GM19467 (cell line): ENCODE measurements at regions not wholly inside any gene's neighbourhood (a gene's known extent, or its start where the extent isn't known, plus 50 kb on each side); places are given as distances from the start of the nearest gene placed in this dataset.

Source experiments
- ATAC-seq: cut with Tn5 transposase; IDR thresholded peaks from one replicate; pipeline ENCODE4 v1.9.1; 2021; ENCODE audit warnings: mild to moderate bottlenecking, moderate library complexity; ENCODE audit not compliant: unreplicated experiment

- ATAC-seq, result no peak
Observed at GRCh38 chrX:20438871-20439526, 172.3 kb upstream of the RPS6KA3 start.

DNA sequence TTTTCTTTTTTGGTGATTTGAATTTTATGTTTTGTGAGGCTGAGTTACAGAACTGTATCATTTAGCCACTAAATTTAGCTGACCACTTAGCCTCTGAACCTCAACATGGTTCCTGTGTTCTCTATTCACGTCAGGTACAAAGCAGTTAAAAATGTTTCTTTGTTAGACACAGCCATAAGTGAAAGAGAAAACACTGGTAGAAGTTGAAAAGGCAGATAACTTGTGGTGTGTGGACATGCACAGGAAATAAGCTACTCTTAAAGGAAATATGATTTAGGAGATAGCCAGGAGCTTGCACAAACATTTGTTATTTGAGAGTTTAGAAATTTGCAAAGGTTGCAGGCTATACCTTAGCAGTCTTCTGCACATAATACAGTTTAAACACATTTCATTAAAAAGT, 171.0 kb upstream of the RPS6KA3 start:
- no peak for ATAC-seq

GRCh38 chrX:20435913-20436312, 169.2 kb upstream of the RPS6KA3 start:
- ATAC-seq, result no peak

GRCh38 chrX:20434986-20435385, 168.3 kb upstream of the RPS6KA3 start:
- no peak for ATAC-seq

- no peak for ATAC-seq
Observed at GRCh38 chrX:20433388-20433775, 166.7 kb upstream of the RPS6KA3 start.

- no peak for ATAC-seq
Observed at GRCh38 chrX:20432746-20433387, 166.2 kb upstream of the RPS6KA3 start.

DNA sequence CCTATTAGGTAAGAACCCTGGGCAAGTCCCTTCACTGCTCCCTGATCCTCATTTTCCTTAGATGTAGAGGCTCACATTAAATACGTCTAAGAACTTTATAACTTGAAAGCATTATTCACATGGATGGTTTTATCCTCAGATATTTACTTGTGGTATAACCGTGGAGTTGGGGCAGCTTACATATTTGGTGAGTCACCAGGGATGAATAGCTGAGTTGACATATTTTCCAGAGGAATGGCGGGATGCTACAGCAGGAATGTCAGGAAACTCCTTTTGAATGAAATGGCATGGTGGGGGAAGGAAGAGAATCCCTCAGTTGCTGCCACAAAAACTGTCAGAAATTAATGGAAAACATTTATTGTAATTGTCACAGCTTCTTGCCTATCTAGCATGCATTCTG, 165.3 kb upstream of the RPS6KA3 start:
- no peak for ATAC-seq

GRCh38 chrX:20431486-20431885, 164.8 kb upstream of the RPS6KA3 start:
- no peak for ATAC-seq

DNA sequence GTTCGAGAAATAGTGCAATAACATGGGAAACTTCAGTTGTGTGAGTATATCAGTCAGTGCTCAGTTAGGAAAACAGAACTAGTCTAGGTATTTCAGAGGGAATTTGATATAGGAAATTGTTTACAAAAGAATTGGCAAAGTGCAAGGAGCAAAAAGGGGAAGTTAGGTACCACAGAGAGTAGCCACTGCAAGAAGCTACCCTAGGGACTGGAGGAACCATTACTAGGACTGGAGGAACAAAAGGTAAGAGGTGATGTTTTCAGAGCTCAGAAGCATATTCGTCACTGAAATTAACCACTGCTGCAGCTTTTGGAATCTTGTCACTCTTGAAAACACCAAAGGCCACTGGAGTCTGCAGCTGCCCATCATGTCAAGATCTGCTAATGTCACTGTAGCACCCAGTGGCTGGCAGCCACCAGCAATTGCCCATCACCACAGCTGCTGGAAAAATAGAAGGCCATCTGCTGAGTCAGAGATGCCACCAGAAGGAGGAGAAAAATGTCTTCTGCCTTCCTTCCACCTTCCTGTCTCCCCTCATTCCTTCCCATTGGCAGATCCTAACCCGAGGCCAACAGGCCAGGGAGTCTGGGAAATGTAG, 160.6 kb upstream of the RPS6KA3 start:
- ATAC-seq, result no peak

GRCh38 chrX:20421697-20422096, 155.0 kb upstream of the RPS6KA3 start:
- no peak for ATAC-seq

DNA sequence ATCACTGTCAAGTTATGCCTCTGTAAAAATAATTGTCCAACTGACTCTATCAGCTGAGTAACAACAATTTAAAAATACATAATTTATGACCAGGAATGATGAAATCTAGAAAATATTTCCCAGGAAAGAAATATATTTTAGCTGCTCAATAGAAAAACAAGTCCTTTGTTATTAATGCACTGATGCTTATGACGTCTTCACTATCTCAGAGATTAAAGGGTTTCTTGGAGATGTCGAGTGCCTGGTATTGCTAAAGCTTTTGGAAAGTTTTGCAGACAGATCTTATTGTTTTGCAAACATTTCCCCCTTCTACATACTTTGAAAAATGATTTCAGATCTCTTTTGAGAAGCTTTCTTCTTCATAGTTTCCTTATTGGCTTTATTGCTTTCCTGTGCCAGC, 154.6 kb upstream of the RPS6KA3 start:
- no peak for ATAC-seq

- no peak for ATAC-seq
Observed at GRCh38 chrX:20420058-20420457, 153.3 kb upstream of the RPS6KA3 start.

- ATAC-seq, result peak; percentile 62
Observed at GRCh38 chrX:20418379-20419150, 151.9 kb upstream of the RPS6KA3 start.

DNA sequence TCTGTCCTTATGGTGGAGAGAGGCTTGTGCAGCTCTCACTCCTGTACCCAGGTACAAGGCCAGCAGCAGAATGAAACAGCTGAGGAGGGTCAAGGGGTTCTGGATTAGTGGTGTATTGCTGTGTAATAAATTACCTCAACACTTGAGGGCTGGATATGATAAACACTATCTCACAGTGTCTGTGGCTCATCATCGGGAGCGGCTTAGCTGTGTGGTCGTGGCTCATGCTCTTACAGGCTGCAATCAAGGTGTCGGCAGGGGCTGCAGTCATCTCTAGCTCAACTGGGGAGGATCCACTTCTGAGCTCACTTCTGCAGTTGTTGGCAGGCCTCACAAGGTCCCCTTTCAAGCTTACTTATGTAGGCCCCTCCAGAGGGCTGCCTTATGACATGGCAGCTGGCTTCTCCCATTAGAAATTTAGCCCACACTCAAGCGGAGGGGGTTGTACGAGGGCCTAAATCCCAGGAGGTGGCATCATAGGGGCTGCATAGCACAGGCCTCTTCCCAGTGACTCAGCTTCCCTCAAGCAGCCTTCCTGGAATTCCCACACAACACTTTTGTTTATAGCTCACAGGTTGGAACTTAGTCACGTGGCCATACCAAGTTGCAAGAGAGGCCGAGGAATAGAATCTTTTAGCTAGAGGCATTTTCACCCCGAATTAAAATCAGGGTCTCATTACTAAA, 148.2 kb upstream of the RPS6KA3 start:
- no peak for ATAC-seq

GRCh38 chrX:20414066-20414465, 147.4 kb upstream of the RPS6KA3 start:
- ATAC-seq, result no peak

GRCh38 chrX:20412871-20413486, 146.3 kb upstream of the RPS6KA3 start:
- ATAC-seq, result peak; percentile 74

GRCh38 chrX:20410540-20410939, 143.8 kb upstream of the RPS6KA3 start:
- no peak for ATAC-seq

GRCh38 chrX:20409991-20410390, 143.3 kb upstream of the RPS6KA3 start:
- ATAC-seq, result no peak

GRCh38 chrX:20402956-20403355, 136.2 kb upstream of the RPS6KA3 start:
- no peak for ATAC-seq

DNA sequence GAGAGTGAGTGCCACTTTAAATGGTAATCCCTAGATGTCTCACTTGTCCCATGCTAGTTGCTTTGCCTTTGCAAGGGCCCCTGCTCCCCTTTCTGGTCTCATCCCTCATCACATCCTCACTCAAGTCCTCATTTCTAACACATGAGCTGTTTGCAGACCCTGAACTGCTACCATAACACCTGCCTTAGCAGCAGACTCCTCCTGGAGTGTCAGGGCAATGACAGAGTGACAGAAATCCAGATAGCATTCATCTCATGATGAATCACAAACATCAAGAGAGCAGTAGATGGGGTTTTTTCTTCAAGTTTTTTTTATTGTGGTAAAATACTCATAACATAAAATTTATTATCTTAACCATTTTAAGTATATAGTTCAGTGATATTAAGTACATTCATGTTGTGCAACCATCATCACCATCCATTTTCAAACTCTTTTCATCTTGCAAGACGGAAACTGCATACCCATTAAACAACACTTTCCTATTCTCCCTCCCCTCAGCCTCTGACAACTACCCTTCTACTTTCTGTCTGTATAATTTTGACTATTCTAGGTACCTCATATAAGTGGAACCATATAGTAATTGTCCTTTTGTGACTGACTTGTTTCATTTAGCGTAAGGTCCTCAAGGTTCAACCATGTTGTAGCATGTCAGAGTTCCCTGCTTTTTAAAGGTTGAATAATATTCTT, 133.2 kb upstream of the RPS6KA3 start:
- ATAC-seq, result no peak
